NCI-H1105 (cell line): ENCODE measurements at regions not wholly inside any gene's neighbourhood (a gene's known extent, or its start where the extent isn't known, plus 50 kb on each side); places are given as distances from the start of the nearest gene placed in this dataset.
"Not testable (repeated sequence)": the region's sequence is repeated elsewhere in the genome, so short reads cannot be mapped to it uniquely, and the experiment has no call there.

Source experiments
- DNase-seq: peaks from one replicate; lab custom pipeline; 2025; lab: John Stamatoyannopoulos, UW

DNA sequence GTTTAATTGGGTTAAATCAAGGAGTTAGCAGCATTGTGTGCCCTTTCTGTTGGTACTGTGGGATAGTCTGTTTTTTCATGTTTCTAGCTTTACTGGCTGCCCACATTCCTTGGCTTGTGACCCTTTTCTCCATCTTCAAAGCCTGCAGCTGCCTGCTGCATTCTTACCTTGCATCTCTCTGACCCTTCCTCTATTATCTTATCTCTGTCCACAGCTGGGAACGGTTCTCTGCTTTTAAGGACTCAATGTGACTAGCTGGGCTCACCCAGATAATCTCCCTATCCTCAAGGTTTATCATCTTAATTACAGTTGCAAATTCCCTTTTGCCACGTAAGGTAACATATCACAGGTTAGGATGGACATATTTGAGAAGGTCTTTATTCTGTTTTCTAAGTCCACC is 199.7 kb downstream of the KCNS3 start:
- DNase-seq = no peak

DNA sequence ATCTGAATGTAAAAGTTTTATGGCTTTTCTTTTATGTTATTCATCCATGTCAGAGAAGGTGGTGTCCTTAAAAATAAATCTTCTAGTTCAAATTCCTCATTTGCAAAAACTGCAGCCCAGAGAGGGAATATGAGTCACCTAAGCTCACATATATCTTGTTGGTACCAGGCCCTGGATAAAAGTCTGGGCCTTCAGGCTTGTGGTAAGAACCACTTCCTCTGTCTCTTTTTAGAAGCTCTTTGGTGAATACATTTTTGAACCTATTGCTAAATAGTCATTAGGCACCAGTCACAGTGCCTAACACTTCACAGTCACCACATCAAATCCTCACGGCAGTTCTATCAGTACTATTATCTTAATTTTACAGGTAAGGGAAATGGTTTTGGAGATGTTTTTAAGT is 199.2 kb downstream of the KCNS3 start:
- no peak for DNase-seq

DNA sequence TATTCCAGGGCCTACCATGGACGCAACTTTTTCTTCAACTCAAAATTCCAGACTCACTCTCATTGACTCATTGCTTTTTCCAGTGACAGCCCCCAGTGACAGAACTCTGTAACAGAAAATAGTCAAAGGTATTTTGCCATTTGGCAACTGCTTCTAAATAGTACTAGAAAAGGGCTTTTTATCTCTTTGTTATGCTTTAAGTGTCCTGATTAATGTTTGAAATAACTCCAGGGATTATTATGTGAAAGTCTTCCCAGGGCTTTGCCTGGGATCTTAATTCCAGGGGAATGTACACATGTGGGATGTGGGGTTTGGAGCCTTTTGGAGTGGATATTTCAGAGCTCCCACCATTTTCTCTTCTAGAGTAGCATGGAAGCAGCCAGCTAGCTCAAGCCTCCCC is 198.8 kb downstream of the KCNS3 start:
- DNase-seq = no peak

DNA sequence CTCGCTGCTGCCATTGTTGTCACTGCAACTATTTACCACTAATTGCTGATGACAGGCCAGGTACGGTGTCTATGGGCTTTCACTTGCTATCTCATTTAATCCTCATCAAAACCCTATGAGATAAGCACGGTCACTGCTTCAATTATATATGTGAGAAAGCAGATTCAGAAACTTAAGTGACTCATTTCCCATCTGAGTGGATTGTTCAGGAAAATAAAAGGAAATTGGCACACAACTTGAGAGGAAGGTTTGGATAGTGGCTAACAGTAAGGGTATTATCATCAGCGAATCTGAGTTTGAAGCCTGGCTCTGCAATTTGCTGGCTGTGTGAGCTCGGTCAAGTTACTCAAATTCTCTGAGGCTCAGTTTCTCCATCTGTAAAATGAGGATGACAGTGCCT is 196.0 kb downstream of the KCNS3 start:
- no peak for DNase-seq

DNA sequence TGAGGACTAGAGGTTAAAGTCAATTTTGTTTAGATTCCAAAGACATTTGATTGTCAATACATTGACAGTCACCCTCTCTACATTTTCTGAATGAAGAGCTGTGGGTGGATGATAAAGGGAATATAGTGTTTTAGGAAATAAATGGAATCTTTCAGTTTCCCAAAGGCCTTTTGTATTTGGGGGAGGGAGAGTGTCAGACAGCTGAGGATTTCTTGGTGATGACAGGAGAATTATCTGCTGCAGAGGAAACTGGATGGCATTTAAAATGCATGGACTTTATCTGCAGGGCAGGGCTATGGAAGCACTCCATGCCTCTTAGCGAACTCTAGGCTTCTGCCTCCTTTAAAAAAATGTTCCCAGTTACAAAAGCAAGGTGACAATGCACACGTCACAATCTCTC is 195.1 kb downstream of the KCNS3 start:
- DNase-seq = no peak

DNA sequence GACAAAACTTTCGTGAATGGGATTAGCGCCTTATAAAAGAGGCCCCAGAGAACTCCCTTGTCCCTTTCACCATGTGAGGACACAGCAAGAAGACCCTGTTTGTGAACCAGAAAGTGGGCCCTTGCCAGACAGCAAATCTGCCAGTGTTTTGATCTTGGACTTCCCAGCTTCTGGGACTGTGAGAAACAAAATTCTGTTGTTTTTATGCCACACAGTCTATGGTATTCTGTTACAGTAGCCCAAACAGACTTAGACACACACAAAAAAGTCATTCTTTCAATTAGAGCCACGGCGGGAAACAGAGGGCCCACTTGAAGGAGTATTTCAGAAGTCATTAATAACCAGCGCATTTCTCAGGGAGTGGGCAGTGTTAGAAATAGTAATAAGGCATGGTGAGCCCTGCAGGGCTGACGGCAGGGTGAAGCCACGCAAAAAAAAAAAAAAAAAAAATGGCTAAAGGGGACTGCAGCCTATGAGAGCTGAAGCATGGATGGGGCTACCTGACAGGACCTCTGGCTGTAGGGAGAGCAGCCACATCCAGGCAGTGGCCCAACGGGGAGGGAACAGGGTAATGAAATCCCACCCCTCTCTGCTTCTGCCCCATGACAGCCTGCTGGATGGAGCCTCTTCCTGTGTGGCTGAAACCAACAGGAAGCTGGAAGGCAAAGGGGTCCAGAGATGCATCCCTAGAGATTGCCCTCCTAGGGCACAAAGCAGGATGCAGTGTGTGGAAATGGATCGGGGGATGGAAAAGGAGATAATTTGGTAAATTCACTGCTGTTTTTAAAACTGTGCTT is 189.3 kb downstream of the KCNS3 start:
- no peak for DNase-seq

DNA sequence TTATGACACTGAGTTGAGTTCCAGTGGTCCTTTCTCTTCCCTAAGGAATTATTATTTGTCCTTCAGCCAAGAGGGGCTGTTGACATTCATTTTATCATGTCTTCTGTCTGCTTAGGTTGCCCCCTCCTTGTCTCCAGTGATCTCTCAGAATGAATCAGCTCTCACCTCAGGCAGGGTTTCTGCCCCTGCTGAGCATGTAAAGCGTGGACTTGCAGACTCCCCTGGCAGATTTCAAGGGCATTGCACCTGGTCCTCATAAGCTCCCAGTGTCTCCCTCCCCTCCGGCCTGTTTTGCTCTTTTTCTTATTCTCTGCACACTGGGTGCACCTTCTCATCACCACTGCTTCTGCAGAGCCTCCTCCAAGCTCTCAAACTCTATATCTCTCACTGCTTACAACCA is 188.4 kb downstream of the KCNS3 start:
- no peak for DNase-seq

DNA sequence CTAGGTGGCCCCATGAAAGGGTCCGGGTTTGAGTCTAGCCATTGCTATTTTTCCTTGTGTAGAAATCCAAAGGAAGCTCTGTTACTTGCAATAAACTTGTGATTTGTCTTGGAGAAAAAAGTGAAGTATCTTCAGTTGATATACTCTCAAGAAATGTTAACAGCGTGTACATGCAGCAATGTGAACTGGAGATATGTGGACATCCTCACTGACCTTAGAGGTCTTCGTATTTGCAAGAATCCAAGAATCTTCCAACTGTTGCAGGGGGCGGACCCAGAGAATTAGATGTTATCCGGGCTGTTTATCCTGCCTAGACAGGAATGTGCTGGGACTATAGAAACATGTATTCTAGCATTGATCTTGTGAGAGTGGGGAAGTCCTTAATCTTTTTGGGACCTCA is 187.6 kb downstream of the KCNS3 start:
- no peak for DNase-seq

DNA sequence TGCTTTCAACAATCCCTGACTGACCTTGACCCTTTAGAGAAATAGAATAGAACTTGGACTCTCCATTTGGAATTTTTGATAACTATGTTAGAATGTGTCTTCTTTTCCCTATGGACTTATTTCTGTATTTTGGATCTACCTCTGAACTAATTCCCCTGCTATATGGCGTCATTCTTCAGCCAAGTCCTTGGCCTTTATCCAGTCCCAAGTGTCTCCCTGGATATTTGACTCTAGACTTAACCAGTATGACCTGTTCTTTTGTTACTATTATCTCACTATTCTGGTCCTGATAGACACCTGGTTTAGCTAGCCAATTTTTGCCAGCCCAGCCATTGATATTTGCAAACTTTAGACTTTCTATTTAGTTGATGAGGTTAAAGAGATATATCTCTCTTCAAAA is 186.8 kb downstream of the KCNS3 start:
- no peak for DNase-seq

DNA sequence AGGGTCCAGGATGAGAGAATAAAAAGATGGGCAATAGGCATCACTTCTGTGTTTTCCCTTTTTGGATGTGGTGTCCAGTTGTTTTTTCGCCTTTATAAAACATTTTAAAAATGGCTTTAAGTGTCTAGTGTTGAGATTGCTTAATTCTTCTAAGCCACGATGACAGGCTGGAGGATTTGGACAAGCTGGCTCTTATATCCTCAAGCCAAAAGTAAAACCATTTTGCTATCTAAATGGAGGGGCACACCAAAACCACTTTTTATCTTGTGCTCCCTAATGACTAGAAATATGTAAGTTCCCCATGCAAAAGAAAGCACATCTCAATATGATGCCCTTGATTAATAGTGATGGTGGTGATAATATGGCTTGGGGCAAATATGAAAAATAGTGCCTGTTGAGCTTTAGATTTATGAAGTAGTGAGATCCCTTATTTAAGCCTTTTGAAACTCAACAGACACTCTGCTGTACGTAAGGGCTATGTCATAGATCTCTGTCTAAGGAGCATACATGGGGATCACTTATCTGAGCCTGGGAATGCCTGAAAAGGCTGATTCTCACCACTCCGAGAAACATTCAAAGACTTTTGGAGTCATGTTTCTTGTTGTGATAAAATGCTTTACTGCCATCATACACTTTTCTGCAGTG is 185.5 kb downstream of the KCNS3 start:
- no peak for DNase-seq

DNA sequence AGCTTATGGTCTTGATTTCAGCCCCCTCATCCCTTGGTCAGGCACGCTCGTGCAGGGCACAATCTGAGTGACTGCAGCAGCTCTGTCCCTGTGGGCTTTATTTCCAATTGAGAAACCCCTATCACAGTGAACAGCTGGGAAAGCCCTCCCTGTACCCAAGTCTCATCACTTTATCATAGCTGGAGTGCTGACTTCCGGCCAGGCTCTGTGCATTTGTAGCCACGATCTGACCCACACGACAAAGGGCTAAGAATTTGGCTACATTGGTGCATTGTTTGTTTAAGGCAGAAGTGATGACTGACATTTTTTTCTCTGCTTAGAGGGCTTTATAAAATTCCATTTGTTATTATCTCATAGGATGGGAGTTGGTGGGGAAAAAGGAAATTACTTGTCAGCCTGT is 184.4 kb downstream of the KCNS3 start:
- no peak for DNase-seq

DNA sequence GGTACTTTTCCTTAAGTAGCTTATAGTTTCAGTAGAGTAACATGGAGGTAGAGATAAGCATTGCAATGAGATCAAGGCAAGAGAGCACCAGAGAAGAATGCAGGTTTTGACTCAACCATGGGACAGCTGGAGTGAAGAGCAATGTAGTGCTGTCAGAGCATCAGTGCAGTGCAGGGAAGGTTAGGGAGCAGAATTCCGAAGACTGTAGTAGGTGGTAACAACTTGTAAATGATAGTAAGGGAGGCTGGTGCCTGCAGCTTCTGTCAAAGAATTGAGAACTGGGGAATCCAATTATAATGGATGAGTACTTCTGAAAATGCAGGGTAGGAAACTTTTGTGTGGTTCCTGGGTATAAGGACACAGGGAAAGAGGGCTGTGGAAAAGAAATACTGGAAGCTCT is 183.2 kb downstream of the KCNS3 start:
- no peak for DNase-seq

DNA sequence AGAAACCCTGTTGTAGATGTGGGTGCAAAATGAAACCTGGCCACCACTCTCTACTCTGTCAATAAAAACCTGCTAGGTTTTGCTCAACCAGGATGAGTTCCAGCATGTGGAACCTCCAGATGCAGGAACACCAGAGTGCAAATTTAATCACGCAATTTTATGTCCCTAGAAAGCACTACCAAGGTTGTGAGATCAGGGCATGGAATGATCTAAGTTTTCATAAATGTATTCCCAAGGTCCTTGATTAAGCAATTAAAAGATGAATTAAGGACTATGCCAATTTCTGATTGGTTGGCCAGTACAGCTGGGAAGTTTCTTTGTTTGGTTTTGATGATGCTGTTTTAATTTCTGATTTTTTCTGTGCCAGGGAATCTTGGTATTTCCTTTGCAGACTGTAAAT is 179.2 kb downstream of the KCNS3 start:
- DNase-seq = no peak

DNA sequence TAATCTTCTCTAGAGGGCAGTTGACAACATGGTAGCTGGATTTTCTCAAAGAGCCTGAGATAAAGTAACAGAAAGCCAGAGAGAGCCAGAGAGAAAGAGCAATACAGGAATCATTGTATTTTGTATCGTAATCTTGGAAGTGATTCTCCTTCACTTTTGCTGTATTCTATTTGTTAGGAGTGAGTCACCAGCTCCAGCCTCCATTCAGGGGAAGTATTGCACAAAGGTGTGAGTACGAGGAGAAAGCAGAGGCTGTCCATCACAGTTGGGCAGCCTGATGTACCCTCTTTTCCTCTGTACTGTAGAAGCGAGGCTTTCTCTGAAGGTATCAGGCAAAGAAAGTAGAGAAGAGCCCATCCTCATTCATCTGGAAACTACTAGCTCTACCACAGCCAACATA is 176.8 kb downstream of the KCNS3 start:
- no peak for DNase-seq

DNA sequence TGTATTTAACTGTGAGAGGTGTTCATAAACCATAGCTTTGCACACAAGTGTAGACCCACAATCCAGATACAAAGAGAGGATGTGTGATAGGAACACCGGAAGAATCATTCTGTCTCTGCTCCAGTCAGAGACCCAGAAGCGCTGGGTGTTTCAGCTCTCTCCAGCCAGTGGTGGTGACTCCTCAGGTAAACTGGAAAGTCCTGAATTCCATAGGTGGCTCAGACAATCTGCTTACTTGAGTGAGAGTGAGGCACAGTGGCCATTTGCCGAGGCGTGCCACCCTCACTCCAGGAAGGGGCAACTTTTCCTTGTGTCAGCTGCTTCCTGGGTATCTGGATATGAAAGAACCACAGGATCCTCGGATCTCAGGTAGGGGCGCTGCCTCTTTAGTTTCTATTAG is 171.5 kb downstream of the KCNS3 start:
- DNase-seq = no peak

DNA sequence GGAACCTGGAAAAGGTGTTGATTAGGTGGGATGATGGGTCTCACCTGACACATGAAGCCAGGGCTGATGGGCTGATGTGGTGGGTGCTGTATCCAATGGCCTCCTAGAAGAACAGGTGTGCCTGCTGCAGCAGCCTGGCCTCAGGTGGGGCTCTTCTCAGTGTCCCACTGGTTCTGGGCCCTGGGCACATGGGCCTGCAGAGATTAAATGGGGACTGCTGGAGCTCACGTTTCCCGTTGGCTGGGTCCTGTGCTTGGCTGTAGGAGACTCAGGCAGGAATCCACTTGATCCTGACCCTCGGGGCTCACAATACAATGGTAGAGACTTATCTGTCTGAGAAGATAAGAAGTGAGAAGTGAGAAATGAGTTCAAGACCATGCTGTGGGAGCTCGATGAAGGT is 170.9 kb downstream of the KCNS3 start:
- no peak for DNase-seq

DNA sequence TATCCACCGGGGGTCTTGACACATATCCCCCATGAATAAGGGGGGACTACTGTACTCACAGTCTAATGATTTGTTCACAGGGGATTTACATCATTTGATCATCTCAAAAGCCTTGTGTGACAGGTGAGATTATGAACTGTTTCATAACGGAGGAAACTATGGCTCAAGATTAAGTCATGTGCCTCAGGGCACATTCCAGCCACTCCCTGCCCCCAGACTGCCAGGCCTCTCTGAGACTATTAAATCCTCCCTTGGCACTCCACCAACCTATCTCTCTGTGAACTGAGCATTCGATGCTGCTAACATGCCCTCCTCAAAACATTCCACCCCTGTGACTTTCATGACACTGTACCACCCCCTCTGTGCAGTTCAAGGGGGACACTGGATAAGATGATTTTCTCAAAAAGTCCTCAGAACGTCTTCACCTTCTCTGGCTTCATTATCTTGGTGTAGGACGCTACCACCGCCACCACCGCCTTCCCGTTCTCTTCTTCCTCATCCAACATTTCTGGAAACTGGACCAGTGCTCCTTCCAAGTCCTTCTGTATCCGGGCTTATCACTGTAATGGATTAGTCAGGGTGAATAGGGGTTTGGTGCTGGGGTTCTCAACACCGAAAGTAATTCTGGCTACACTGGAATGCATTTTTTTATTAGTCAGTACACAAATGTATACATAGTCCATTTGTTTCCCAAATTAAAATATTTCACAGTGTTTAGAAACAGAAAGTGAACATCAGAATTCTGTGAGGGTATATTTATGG is 169.6 kb downstream of the KCNS3 start:
- no peak for DNase-seq

DNA sequence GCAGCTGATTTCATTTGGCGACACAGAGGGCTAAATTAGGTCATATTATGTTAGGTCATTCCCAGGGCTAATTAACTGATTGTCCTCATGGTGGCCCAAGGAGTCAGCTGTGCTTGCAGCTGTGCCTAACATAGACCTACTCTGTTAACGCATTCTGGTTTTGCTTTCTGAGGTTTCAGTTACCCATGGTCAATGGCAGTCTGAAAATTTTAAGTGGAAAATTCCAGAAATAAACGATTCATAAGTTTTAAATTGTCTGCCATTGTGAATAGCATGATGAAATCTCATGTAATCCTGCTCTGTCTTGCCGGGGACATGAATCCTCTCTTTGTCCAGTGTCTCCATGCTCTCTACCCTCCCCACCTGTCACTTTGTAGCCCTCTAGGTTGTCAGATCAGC is 168.7 kb downstream of the KCNS3 start:
- no peak for DNase-seq

DNA sequence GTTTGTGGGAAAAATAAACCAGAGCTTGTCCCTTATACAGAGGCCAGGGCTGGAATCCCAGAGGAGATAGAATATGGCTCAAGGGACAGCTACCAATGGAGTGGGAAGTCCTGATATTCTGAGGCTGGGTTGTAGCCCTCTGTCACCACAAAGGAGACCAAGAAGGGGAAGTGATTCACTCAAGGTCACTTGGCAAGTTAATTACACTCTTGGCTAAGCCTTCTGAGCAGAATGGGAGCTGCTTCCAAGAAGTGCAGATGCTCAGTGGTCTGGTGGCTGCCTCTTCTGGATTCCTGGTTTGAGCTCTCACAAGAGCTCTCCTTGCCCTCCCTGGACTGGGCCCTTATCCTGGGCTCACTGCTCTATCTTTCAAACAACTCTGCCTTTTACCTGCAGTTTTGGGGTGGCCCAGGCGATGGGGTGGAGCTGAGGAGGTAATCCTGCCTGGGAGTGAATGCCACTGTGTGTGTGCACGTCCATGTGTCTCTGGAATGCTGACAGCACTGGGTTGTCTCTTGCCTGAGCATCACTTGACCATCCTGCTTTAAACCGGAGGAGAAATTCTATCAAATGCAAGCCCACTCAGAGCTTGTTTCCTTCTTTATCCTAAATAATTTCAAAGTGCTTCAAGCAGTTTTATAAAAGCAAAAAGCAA is 168.2 kb downstream of the KCNS3 start:
- no peak for DNase-seq

DNA sequence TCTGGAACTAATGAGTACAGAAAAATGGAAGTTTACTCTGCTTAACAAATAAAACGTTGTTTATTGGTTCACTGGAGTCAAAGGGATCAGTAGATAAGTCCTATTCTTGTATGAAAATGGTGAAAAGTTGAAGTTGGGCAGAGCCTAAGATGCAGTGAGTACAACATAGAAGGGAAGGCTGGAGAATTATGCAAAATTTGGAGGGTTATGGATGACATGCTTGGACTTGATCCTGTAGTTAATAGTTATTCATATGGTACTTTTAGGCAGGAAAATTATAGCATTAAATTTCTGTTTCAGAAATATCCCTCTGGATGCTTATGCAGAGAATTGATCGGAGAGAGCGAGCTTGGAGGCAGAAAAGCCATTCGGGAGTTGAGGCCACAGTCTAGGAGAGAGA is 167.6 kb downstream of the KCNS3 start:
- no peak for DNase-seq

DNA sequence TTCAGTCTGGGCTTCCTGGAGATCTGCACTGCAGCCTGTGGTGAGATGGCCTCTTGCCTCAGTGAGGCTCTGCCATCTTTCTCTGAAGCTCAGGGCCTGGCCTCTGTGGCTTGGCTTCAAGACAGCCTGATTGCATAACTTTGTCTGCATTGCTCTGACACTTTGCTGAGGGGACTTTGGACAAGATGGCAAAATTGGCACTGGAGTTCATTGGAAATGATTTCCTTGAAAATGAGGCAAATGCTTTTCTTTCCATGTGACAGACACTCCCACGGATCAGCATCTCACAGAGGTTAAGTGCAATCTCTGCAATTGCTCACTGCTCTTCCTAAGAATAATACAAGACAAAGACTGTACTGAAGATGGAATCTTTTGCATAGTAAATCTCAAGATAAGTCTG is 166.8 kb downstream of the KCNS3 start:
- DNase-seq = no peak

DNA sequence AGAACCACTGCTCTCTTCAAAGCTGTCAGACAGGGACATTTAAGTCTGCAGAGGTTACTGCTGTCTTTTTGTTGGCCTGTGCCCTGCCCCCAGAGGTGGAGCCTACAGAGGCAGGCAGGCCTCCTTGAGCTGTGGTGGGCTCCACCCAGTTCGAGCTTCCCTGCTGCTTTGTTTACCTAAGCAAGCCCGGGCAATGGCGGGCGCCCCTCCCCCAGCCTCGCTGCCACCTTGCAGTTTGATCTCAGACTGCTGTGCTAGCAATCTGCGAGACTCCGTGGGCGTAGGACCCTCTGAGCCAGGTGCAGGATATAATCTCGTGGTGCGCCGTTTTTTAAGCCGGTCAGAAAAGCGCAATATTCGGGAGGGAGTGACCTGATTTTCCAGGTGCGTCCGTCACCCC is 138.9 kb downstream of the KCNS3 start:
- not testable (repeated sequence) for DNase-seq

DNA sequence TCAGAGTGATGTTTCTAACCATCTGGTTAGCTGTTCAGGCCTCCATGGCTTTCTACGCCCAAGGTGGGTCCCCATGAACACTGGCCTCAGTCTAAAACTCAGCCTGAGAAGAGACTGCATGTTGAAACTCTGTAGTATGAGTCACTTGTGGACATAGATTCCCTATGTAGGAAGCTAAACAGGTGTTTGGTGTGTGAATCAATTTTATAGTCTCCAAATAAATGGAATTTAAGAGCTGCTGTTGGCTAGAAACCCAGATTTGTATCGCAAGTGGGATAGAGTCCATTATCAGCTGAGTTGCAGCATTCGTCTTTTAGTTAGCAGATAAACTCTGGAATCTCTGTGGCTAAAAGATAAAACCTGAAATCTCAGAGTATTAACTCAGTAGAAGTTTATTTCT is 131.4 kb downstream of the KCNS3 start:
- DNase-seq = no peak
